Stimulated activated memory B cell treated with anti-CD40 and anti-IgM and Interleukin-4, amounts not matched to agents 10 μg/mL and 1 μg/mL and 100 μg/mL, for 72 hours (primary cell): ENCODE measurements at regions not wholly inside any gene's neighbourhood (a gene's known extent, or its start where the extent isn't known, plus 50 kb on each side); places are given as distances from the start of the nearest gene placed in this dataset.
A peak's percentile ranks its signal among the peaks of the same experiment; 100 is the strongest.
"Not testable (repeated sequence)": the region's sequence is repeated elsewhere in the genome, so short reads cannot be mapped to it uniquely, and the experiment has no call there.

Experiments
- ATAC-seq: fragments of 150-1000 bp; cut with Tn5 transposase; 2 replicates; pipeline ENCODE4 v1.10.0; 2021
- H3K27ac Mint-ChIP-seq: one replicate; pipeline ENCODE4 v1.8.0; 2022; ENCODE audit warnings: mild to moderate bottlenecking, mixed read lengths
- H3K27me3 Mint-ChIP-seq: one replicate; pipeline ENCODE4 v1.8.0; 2022; ENCODE audit warnings: mixed read lengths
- H3K36me3 Mint-ChIP-seq: one replicate; pipeline ENCODE4 v1.8.0; 2022; ENCODE audit warnings: mixed read lengths
- H3K4me1 Mint-ChIP-seq: one replicate; pipeline ENCODE4 v1.8.0; 2022; ENCODE audit warnings: mixed read lengths
- H3K4me3 Mint-ChIP-seq: one replicate; pipeline ENCODE4 v1.8.0; 2022; ENCODE audit warnings: mild to moderate bottlenecking, moderate library complexity, mixed read lengths
- H3K9me3 Mint-ChIP-seq: one replicate; pipeline ENCODE4 v1.8.0; 2022; ENCODE audit warnings: mixed read lengths

DNA sequence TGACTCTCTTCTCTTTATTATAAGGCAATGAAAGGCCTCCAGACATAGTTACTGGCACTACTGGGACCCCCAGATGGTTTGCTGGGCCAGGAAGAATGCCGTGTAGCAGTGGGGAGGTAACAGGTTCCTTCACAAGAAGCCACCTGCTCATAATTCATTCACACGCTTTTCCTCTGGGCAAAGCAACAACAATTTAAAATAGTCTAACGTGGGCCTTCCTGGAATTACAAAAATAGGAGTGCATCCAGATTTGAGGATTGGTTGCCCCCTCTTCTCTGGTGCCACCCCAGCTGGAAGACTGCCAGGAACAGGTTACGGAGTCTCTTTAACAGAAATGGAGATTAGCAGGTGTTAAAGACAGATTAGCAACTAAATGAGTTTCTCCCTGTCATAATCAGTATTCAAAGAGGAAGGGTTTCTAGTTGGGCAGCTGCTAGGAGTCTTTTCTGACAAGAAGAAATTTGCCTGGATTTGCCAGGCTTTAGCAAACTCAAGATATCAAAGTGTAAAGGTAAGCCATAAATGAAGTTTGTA is 409.6 kb downstream of the NPIPA8 start:
- Mint-ChIP-seq H3K36me3 (no peaks in the 10 kb centered on the region), H3K9me3 (peaks cover 10% of the 10 kb centered on the region), H3K4me1 (no peaks in the 10 kb centered on the region), H3K27ac (no peak overlapping the region), H3K4me3 (no peak overlapping the region), H3K27me3 (peaks cover 19% of the 10 kb centered on the region)
- no peak for ATAC-seq

- Mint-ChIP-seq H3K9me3 (peaks cover 10% of the 10 kb centered on the region), H3K27me3 (peaks cover 19% of the 10 kb centered on the region), H3K27ac (no peak overlapping the region), H3K4me1 (no peaks in the 10 kb centered on the region), H3K4me3 (no peak overlapping the region), H3K36me3 (no peaks in the 10 kb centered on the region)
- no peak for ATAC-seq
Observed at GRCh38 chr16:17926461-17926860, 410.1 kb downstream of the NPIPA8 start.

GRCh38 chr16:17925761-17926160 is 410.8 kb downstream of the NPIPA8 start:
- Mint-ChIP-seq H3K9me3 (peaks cover 10% of the 10 kb centered on the region), H3K27ac (no peak overlapping the region), H3K4me1 (no peaks in the 10 kb centered on the region), H3K36me3 (no peaks in the 10 kb centered on the region), H3K27me3 (peaks cover 19% of the 10 kb centered on the region), H3K4me3 (no peak overlapping the region)
- no peak for ATAC-seq

DNA sequence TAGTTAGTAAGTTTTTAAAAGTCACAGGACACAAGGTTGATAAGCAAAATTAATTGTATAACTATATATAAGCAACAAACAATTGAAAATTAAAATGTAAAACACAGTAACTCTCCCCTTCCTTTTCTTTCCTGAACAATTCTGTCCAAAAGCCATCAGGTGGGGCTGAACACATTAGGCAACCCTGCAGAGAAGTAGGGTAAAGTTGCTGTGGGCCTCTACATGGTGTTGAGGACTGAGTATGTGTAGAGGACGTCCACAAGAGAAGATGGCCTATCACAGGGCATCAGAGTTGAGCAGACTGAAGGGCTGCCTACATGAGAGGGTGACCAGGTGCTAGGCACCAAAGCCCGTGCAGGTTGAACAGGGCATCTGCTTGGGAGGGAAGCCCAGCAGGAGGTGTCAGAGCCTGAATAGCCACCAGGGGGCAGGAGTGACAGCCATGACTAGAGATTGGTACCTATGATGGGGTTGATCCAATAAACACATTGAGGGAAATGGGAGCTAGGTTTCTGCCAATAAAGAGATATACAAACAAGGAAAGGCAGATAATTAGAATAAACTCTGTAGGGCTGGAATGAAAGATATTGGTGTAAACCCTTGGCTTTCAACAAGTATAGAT is 415.1 kb downstream of the NPIPA8 start:
- H3K9me3 Mint-ChIP-seq, result peaks cover 10% of the 10 kb centered on the region
- H3K27me3 Mint-ChIP-seq, result peaks cover 16% of the 10 kb centered on the region
- H3K4me3 Mint-ChIP-seq, result no peak overlapping the region
- H3K36me3 Mint-ChIP-seq, result no peaks in the 10 kb centered on the region
- H3K4me1 Mint-ChIP-seq, result no peaks in the 10 kb centered on the region
- H3K27ac Mint-ChIP-seq, result no peak overlapping the region
- ATAC-seq, result peak; percentile 80

GRCh38 chr16:17917316-17918019 is 419.1 kb downstream of the NPIPA8 start:
- no peaks in the 10 kb centered on the region for H3K36me3 Mint-ChIP-seq
- H3K4me3 Mint-ChIP-seq, result no peak overlapping the region

GRCh38 chr16:17915791-17916190 is 420.7 kb downstream of the NPIPA8 start:
- no peak overlapping the region for H3K27ac Mint-ChIP-seq
- H3K27me3 Mint-ChIP-seq, result peaks cover 27% of the 10 kb centered on the region
- H3K9me3 Mint-ChIP-seq, result peaks cover 20% of the 10 kb centered on the region
- H3K4me3 Mint-ChIP-seq, result no peak overlapping the region
- H3K4me1 Mint-ChIP-seq, result no peaks in the 10 kb centered on the region
- no peaks in the 10 kb centered on the region for H3K36me3 Mint-ChIP-seq
- ATAC-seq, result no peak

More at GRCh38 chr16:17917316-17918019, 419.1 kb downstream of the NPIPA8 start:
- H3K27me3 Mint-ChIP-seq, result peaks cover 27% of the 10 kb centered on the region
- peaks cover 19% of the 10 kb centered on the region for H3K9me3 Mint-ChIP-seq
- no peak overlapping the region for H3K27ac Mint-ChIP-seq
- no peak for ATAC-seq
- no peaks in the 10 kb centered on the region for H3K4me1 Mint-ChIP-seq

- H3K4me3 Mint-ChIP-seq, result no peak overlapping the region
- no peak for ATAC-seq
- H3K36me3 Mint-ChIP-seq, result no peaks in the 10 kb centered on the region
- H3K27me3 Mint-ChIP-seq, result peaks cover 27% of the 10 kb centered on the region
- H3K9me3 Mint-ChIP-seq, result peaks cover 20% of the 10 kb centered on the region
- no peak overlapping the region for H3K27ac Mint-ChIP-seq
- no peaks in the 10 kb centered on the region for H3K4me1 Mint-ChIP-seq
Observed at GRCh38 chr16:17914168-17914567, 422.4 kb downstream of the NPIPA8 start.

DNA sequence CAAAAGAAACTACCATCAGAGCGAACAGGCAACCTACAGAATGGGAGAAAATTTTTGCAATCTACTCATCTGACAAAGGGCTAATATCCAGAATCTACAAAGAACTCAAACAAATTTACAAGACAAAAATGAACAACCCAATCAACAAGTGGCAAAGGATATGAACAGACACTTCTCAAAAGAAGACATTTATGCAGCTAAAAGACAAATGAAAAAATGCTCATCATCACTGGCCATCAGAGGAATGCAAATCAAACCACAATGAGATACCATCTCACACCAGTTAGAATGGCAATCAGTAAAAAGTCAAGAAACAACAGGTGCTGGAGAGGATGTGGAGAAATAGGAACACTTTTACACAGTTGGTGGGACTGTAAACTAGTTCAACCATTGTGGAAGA is 425.0 kb downstream of the NPIPA8 start:
- not testable (repeated sequence) for H3K36me3 Mint-ChIP-seq, H3K4me3 Mint-ChIP-seq, H3K4me1 Mint-ChIP-seq, ATAC-seq, H3K27ac Mint-ChIP-seq
- Mint-ChIP-seq H3K9me3 (peaks cover 20% of the 10 kb centered on the region), H3K27me3 (peaks cover 29% of the 10 kb centered on the region)

DNA sequence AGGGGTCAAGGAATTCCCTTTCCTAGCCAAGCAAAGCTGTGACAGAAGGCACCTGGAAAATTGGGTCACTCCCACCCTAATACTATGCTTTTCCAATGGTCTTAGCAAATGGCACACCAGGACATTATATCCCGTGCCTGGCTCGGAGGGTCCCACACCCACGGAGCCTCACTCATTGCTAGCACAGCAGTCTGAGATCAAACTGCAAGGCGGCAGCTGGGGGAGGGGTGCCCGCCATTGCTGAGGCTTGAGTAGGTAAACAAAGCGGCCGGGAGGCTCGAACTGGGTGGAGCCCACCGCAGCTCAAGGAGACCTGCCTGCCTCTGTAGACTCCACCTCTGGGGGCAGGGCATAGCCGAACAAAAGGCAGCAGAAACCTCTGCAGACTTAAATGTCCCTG is 429.9 kb downstream of the NPIPA8 start:
- not testable (repeated sequence) for H3K27ac Mint-ChIP-seq, H3K4me3 Mint-ChIP-seq, H3K36me3 Mint-ChIP-seq, ATAC-seq, H3K4me1 Mint-ChIP-seq
- H3K27me3 Mint-ChIP-seq, result peaks cover 22% of the 10 kb centered on the region
- peaks cover 11% of the 10 kb centered on the region for H3K9me3 Mint-ChIP-seq

DNA sequence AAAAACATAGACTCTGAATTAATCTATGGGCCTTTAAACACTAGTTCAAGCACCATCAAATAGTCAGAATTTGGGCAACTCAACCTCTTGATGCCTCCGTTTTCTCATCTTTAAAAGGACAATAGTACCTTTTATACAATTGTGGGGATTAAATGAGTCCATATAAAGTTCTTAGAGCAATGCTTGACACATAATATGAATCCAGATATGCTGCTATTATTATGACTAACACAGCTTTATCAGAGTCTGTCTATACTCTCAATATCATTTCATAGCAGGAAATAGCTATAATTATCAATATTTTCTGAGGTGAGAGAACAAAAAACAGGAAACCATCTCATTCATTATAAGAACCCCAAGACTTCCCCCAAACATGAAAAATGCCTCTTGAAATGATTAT is 430.5 kb upstream of the XYLT1 start:
- peaks cover 7% of the 10 kb centered on the region for H3K9me3 Mint-ChIP-seq
- H3K27me3 Mint-ChIP-seq, result peaks cover 23% of the 10 kb centered on the region

GRCh38 chr16:17899141-17899540 is 428.4 kb upstream of the XYLT1 start:
- no peak overlapping the region for H3K27ac Mint-ChIP-seq
- no peak overlapping the region for H3K4me3 Mint-ChIP-seq
- H3K36me3 Mint-ChIP-seq, result no peaks in the 10 kb centered on the region
- no peaks in the 10 kb centered on the region for H3K9me3 Mint-ChIP-seq
- peaks cover 16% of the 10 kb centered on the region for H3K27me3 Mint-ChIP-seq
- H3K4me1 Mint-ChIP-seq, result no peaks in the 10 kb centered on the region
- ATAC-seq, result no peak

More for the DNA sequence above, 430.5 kb upstream of the XYLT1 start:
- no peak for ATAC-seq
- Mint-ChIP-seq H3K27ac (no peak overlapping the region), H3K4me1 (no peaks in the 10 kb centered on the region), H3K4me3 (no peak overlapping the region), H3K36me3 (peaks cover 6% of the 10 kb centered on the region)

DNA sequence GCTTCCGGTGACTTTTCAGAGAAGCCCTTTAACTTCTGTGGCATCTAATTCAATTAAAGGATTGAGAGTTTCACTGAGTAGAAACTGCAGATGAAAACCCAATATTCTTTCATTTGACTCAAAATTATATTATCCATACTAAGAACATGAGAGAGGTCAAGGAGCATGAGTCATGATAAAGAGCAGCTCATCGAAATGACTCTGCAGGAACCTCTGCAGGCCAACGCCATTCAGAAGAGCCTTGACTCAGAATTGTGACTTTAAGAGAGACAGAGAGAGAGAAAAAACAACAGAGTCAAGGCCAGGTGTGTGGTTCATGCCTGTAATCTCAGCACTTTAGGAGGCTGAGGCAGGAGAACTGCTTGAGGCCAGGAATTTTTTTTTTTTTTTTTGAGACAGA is 417.2 kb upstream of the XYLT1 start:
- Mint-ChIP-seq H3K36me3 (no peaks in the 10 kb centered on the region), H3K4me3 (no peak overlapping the region), H3K4me1 (no peaks in the 10 kb centered on the region), H3K27ac (no peak overlapping the region), H3K27me3 (peaks cover 12% of the 10 kb centered on the region), H3K9me3 (peaks cover 6% of the 10 kb centered on the region)
- no peak for ATAC-seq

GRCh38 chr16:17885659-17886207 is 415.0 kb upstream of the XYLT1 start:
- Mint-ChIP-seq H3K4me3 (no peak overlapping the region), H3K9me3 (no peaks in the 10 kb centered on the region), H3K27me3 (no peaks in the 10 kb centered on the region), H3K27ac (no peak overlapping the region), H3K4me1 (no peaks in the 10 kb centered on the region), H3K36me3 (no peaks in the 10 kb centered on the region)
- ATAC-seq, result no peak

GRCh38 chr16:17877821-17878360 is 407.1 kb upstream of the XYLT1 start:
- Mint-ChIP-seq H3K27ac (no peak overlapping the region), H3K9me3 (peaks cover 3% of the 10 kb centered on the region), H3K4me1 (no peaks in the 10 kb centered on the region), H3K36me3 (no peaks in the 10 kb centered on the region), H3K27me3 (peaks cover 35% of the 10 kb centered on the region), H3K4me3 (no peak overlapping the region)
- ATAC-seq, result no peak

GRCh38 chr16:17866996-17867395 is 396.2 kb upstream of the XYLT1 start:
- Mint-ChIP-seq H3K4me3 (no peak overlapping the region), H3K36me3 (no peaks in the 10 kb centered on the region), H3K27me3 (peaks cover 3% of the 10 kb centered on the region), H3K27ac (no peak overlapping the region), H3K9me3 (no peaks in the 10 kb centered on the region), H3K4me1 (no peaks in the 10 kb centered on the region)
- ATAC-seq, result no peak
